IPS-11a (cell line): ENCODE measurements at regions not wholly inside any gene's neighbourhood (a gene's known extent, or its start where the extent isn't known, plus 50 kb on each side); places are given as distances from the start of the nearest gene placed in this dataset.

Experiments
- H3K4me3 ChIP-seq: one replicate; pipeline ENCODE4 v1.5.1; 2013; ENCODE audit warnings: low read depth, low read length, control low read depth

DNA sequence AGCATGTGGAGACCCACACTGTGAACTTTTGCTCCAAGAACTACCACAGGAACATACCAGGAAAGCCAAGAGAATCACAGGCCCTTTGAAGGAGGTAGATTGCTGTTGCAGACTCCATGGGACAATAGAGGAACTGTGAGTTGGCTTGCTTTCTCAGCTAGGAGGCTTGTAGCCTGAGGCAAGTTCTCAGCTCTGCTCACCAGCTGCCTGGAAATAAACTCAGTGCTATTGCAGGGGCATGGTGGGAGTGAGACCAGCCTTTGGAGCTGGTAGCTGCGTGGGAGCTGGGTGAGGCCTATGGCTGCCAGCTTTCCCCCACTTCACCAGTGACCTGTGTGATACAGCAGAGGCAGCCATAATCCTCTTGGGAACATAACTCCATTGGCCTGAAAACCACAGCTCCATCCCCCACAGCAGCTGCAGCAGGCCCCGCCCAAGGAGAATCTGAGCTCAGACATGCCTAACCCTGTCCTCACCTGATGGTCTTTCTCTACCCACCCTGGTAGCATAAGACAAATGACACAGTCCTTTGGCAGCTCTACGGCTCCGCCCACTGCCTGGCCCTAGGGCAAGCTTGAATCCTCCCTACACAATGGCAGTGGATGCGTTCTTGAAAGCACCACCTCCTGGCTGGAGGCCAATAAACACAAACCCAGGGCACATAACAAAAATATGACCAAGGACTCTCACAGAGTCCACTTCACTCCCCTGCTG lies 389.5 kb downstream of the KIF4B start:
- no peak overlapping the region for H3K4me3 ChIP-seq

- H3K4me3 ChIP-seq: no peak overlapping the region
Measured at GRCh38 chr5:155406815-155407214, 393.3 kb downstream of the KIF4B start.

- no peak overlapping the region for H3K4me3 ChIP-seq
Measured at GRCh38 chr5:155408465-155408864, 394.9 kb downstream of the KIF4B start.

GRCh38 chr5:155416765-155417164 lies 403.2 kb downstream of the KIF4B start:
- no peak overlapping the region for H3K4me3 ChIP-seq

GRCh38 chr5:155418960-155419579 lies 405.5 kb downstream of the KIF4B start:
- no peak overlapping the region for H3K4me3 ChIP-seq

DNA sequence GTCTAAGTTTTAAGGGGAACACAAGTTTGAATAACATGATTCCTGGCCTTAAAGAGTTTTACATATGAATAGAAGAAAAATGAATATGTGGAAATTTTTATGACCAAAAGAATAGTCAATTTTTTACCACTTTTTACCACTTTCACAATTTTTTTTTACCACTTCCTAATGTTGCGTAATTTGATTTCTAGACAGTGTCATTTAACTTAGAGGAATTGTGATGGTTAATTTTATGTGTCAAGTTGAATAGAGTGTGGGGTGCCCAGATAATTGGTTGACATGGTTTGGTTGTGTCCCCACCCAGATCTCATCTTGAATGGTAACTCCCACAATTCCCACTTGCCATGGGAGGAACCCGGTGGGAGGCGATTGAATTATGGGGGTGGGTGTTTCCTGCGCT lies 416.6 kb downstream of the KIF4B start:
- H3K4me3 ChIP-seq: no peak overlapping the region

DNA sequence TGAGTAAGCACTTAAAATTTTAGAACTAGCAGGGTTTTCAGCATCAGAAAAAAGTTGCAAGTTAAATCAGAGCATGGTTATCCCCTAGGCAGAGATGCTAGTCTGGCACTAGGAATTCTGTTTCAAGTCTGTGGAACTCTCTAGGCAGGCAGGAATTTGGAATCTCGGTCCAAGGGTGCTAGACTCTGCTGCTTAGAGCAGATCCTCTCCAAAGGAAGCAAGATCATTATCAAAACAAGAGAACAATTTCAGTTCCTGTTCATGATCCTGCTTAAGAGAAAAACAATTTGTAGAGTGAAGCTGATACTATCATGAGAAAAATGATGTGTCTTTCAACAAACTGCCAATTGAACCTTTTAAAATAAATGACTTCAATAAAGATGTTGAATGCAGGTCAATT lies 420.7 kb downstream of the KIF4B start:
- H3K4me3 ChIP-seq: no peak overlapping the region

GRCh38 chr5:155434681-155435080 lies 421.1 kb downstream of the KIF4B start:
- no peak overlapping the region for H3K4me3 ChIP-seq

DNA sequence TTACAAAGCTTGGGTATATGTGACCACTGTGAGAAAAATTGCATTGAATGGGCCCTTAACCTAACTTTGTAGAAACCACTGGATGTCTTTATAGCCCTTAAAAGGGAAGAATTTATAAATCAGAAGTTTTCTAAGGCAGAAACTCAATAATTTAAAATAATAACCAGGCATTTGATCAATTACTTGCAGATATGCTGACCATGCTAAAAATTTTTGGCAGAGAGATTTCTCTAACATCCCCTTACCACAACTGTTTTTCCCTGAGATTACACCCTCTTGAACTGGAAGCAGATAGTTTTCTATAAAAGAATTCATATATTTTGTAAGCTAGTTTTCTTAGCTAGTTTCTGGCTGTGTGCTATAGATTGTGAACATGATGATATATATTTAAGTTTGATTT lies 428.3 kb downstream of the KIF4B start:
- no peak overlapping the region for H3K4me3 ChIP-seq

GRCh38 chr5:155451106-155451505 lies 437.6 kb downstream of the KIF4B start:
- H3K4me3 ChIP-seq: no peak overlapping the region

GRCh38 chr5:155455791-155456514 lies 442.4 kb downstream of the KIF4B start:
- H3K4me3 ChIP-seq: no peak overlapping the region

DNA sequence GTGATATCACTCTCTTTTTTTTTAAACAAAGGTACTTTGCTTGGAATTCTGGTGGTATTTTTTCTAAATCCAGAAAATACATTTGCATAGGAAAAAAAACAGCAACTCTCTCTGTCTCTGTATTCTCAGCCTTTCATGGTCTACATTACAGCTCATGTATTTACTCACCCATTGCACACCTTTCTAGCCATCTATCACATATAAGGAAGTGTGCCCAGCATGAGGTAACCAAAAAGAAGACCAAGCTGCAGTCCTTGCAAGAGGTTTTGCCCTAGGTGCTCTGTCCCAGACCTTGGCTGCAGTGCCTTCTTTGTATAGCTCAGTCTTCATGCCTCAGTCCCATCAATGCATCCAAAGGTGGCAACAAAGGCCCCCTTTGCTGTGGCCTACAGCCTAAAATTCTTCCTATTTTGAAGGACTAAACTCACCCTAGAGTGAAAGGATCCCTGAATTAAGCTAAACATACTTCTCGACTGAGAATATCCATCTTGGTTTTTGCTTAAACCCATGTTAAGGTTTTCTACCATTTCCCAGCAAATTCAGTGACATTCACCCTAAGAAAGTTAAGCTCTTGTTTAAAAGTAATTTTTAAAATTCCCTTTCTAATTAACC lies 446.4 kb downstream of the KIF4B start:
- H3K4me3 ChIP-seq: no peak overlapping the region

- H3K4me3 ChIP-seq: no peak overlapping the region
Measured at GRCh38 chr5:155460501-155460931, 447.0 kb downstream of the KIF4B start.

DNA sequence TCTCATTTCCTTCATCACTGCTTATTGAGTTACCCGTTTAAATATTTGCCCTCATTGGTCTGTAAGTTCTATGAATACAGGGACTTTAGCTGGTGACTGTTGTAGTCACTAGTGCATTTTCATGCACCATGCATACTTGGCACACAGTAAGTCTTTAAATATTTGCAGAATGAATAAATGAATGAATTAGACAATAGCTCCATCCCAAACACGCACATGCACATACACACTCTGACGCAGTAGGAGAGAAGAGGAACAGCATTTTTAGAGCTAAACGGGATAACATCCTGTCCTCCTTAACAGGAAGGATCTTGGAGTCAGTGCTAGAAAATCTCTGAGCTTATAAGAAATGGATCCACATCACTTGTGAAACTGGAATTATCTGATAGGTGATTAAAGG lies 447.7 kb downstream of the KIF4B start:
- no peak overlapping the region for H3K4me3 ChIP-seq

GRCh38 chr5:155466851-155467250 lies 453.3 kb downstream of the KIF4B start:
- no peak overlapping the region for H3K4me3 ChIP-seq

GRCh38 chr5:155471027-155471426 lies 457.5 kb downstream of the KIF4B start:
- no peak overlapping the region for H3K4me3 ChIP-seq

GRCh38 chr5:155472780-155473179 lies 459.2 kb downstream of the KIF4B start:
- H3K4me3 ChIP-seq: no peak overlapping the region

DNA sequence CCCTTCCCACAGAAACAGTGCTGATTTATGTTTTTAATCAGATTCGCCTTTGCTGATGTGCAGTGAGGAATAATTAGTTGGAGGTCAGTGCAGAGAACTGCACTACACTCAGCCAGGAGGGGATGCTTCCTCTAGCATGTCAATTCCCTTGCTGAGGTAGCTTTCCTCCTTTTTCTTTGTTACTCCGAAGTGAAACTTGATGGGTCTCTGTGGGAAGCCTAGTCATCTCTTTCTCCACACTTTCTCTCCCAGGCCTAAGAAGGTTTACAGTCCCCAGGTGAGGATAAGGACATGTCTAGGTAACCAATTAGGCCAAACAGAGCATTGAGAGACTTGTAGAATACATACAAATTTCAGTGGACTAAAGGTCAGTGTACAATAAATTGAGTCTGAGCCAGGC lies 461.8 kb downstream of the KIF4B start:
- no peak overlapping the region for H3K4me3 ChIP-seq

- no peak overlapping the region for H3K4me3 ChIP-seq
Measured at GRCh38 chr5:155480731-155481131, 467.2 kb downstream of the KIF4B start.

DNA sequence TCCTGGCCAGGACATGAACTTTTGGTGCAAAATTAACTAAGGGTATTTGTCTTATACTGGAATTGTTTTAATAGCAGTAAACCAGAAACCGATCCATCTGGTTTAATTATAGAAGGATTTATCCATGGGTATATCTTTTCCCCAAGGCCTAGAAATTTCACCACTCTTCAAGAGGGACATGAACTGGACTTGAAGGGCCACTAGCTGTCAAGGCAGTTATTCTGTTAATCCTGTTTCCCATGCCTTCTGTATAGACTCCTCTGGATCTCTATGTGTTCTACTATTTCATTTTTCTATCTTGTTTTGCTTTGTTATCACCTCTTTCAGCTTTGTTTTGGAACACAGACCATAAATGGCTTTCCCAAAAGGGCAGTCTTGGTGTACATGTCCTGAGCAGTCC lies 467.6 kb downstream of the KIF4B start:
- H3K4me3 ChIP-seq: no peak overlapping the region

GRCh38 chr5:155482428-155482827 lies 468.9 kb downstream of the KIF4B start:
- H3K4me3 ChIP-seq: no peak overlapping the region

- no peak overlapping the region for H3K4me3 ChIP-seq
Measured at GRCh38 chr5:155485386-155485785, 471.8 kb downstream of the KIF4B start.
